Endothelial cell of umbilical vein (primary cell): ENCODE measurements at regions not wholly inside any gene's neighbourhood (a gene's known extent, or its start where the extent isn't known, plus 50 kb on each side); places are given as distances from the start of the nearest gene placed in this dataset.

Experiments
- BruUV-seq: library from RNA; stranded (reverse); fragments of 400-500 nt; replicated peaks from 2 replicates; lab custom pipeline; 2021; lab: Mats Ljungman, UMichigan
- CTCF ChIA-PET: fragments of 300-600, 350-600 bp; sonication (Branson Sonifier 250); formaldehyde crosslinking; loops from one replicate; lab custom pipeline; 2021; ENCODE audit warnings: antibody characterized with exemption, inconsistent platforms; lab: Charles Lee
- POLR2A ChIA-PET: fragments of 300-600, 350-600 bp; sonication (Branson Sonifier 250); formaldehyde crosslinking; loops from one replicate; lab custom pipeline; 2021; ENCODE audit warnings: antibody characterized with exemption, inconsistent platforms; lab: Charles Lee
- DNase-seq: peaks from one replicate; pipeline ENCODE4 v3.0.0-alpha.2; 2011; ENCODE audit warnings: low read depth, low spot score
- FAIRE-seq: peaks from 2 replicates; lab custom pipeline; 2011; peaks lifted over from hg19 to GRCh38; lab: Jason Lieb, UNC
- H2AFZ ChIP-seq: 2 replicates; pipeline ENCODE4 v1.6.0; 2012; ENCODE audit warnings: low read depth, low read length, control low read depth, inconsistent platforms
- H3K27ac ChIP-seq: 2 replicates; pipeline ENCODE4 v1.5.1; 2011; ENCODE audit warnings: low read depth, mild to moderate bottlenecking, control low read depth, low read length, moderate library complexity; ENCODE audit not compliant: insufficient read depth
- H3K27me3 ChIP-seq, 2 experiments: 2 replicates each; pipeline versions ENCODE4 v1.6.0 to v1.6.1; 2011; ENCODE audit warnings: low read length in 2 of 2, mixed read lengths in 1 of 2; ENCODE audit not compliant: control insufficient read depth in 2 of 2, insufficient read depth in 2 of 2
- H3K36me3 ChIP-seq, 2 experiments: 2 replicates in 1 of 2; 3 replicates in 1 of 2; pipeline ENCODE4 v1.5.1; 2011; ENCODE audit warnings: low read length in 2 of 2, mild to moderate bottlenecking in 1 of 2, moderate library complexity in 1 of 2; ENCODE audit not compliant: control insufficient read depth in 2 of 2, insufficient read depth in 2 of 2; ENCODE audit errors: extremely low read depth in 1 of 2
- H3K4me1 ChIP-seq: 3 replicates; pipeline ENCODE4 v1.5.1; 2011; ENCODE audit warnings: mild to moderate bottlenecking, low read length; ENCODE audit not compliant: control insufficient read depth, insufficient read depth; ENCODE audit errors: extremely low read depth
- H3K4me2 ChIP-seq: 2 replicates; pipeline ENCODE4 v1.6.1; 2011; ENCODE audit warnings: low read length, control low read depth, mixed read lengths; ENCODE audit not compliant: insufficient read depth
- H3K4me3 ChIP-seq, 3 experiments: fragments of 200-600 bp in 1 of 3; sonication (generic), shearing (Covaris generic) in 1 of 3; replicated peaks in 1 of 3; 2 replicates each; pipeline ENCODE4 v1.5.1; 2011 to 2016; ENCODE audit warnings: control low read depth in 3 of 3, low read length in 3 of 3, mild to moderate bottlenecking in 2 of 3, inconsistent platforms in 1 of 3, low read depth in 1 of 3, moderate library complexity in 1 of 3; ENCODE audit not compliant: insufficient read depth in 1 of 3
- H3K79me2 ChIP-seq: 2 replicates; pipeline ENCODE4 v1.6.0; 2012; ENCODE audit warnings: low read length, inconsistent platforms; ENCODE audit not compliant: control insufficient read depth, insufficient read depth
- H3K9ac ChIP-seq: replicated peaks from 2 replicates; pipeline ENCODE3; 2011; ENCODE audit warnings: low read length, control low read depth; ENCODE audit not compliant: insufficient read depth; ENCODE audit errors: extremely low read depth
- H3K9me1 ChIP-seq: replicated peaks from 3 replicates; pipeline ENCODE4 v1.6.0; 2011; ENCODE audit warnings: mild to moderate bottlenecking, low read length; ENCODE audit not compliant: control insufficient read depth, insufficient read depth; ENCODE audit errors: extremely low read depth
- H3K9me3 ChIP-seq: replicated peaks from 2 replicates; pipeline ENCODE4 v1.5.1; 2012; ENCODE audit warnings: low read length, inconsistent platforms; ENCODE audit not compliant: control insufficient read depth, insufficient read depth
- H4K20me1 ChIP-seq: replicated peaks from 2 replicates; pipeline ENCODE3; 2011; ENCODE audit warnings: mild to moderate bottlenecking, low read length; ENCODE audit not compliant: control insufficient read depth, insufficient read depth; ENCODE audit errors: extremely low read depth
- EZH2 ChIP-seq: IDR thresholded peaks from 2 replicates; pipeline ENCODE4 v1.6.1; 2012; ENCODE audit warnings: borderline replicate concordance, low read depth, mild to moderate bottlenecking, moderate library complexity, low read length, inconsistent platforms; ENCODE audit not compliant: severe bottlenecking
- FOS ChIP-seq: IDR thresholded peaks from 2 replicates; pipeline ENCODE4 v1.6.1; 2011; ENCODE audit warnings: mild to moderate bottlenecking, low read length, moderate library complexity, borderline replicate concordance; ENCODE audit not compliant: insufficient read depth
- GATA2 ChIP-seq: IDR thresholded peaks from 2 replicates; pipeline ENCODE4 v1.7.0; 2011; ENCODE audit warnings: low read depth, mild to moderate bottlenecking, moderate library complexity, mixed read lengths, low read length; ENCODE audit not compliant: insufficient read length, insufficient read depth
- JUN ChIP-seq: IDR thresholded peaks from 2 replicates; pipeline ENCODE4 v1.6.1; 2011; ENCODE audit warnings: borderline replicate concordance, low read depth; ENCODE audit not compliant: insufficient read length, insufficient read depth
- MYC ChIP-seq: IDR thresholded peaks from one replicate; pipeline ENCODE4 v1.6.1; 2011; ENCODE audit warnings: mild to moderate bottlenecking, low read depth, low read length
- POLR2A ChIP-seq: IDR thresholded peaks from 2 replicates; pipeline ENCODE4 v1.6.1; 2012; ENCODE audit warnings: low read depth, mild to moderate bottlenecking, control low read depth, low read length
- POLR2AphosphoS5 ChIP-seq: IDR thresholded peaks from 2 replicates; pipeline ENCODE4 v1.6.1; 2012; ENCODE audit warnings: low read depth, mild to moderate bottlenecking, control low read depth, low read length, moderate library complexity; ENCODE audit not compliant: insufficient read depth
- dilution Hi-C: fragments of 300-500 bp; cut with MboI; formaldehyde crosslinking; loops from one replicate; pipeline ENCODE4 v1.15.0; 2019; ENCODE audit warnings: low sequenced_read_pairs; ENCODE audit not compliant: extremely low pct_ligation_motif_present
- intact Hi-C: fragments of 100-400 bp; cut with micrococcal nuclease; formaldehyde crosslinking; loops from one replicate; pipeline ENCODE4 v1.10.0; 2022
- TF ChIP-seq, protein P1 (sequence below), 2 donors: IDR thresholded peaks; 1 replicate in 1 of 2; 2 replicates in 1 of 2; pipeline ENCODE4 v1.5.1; 2011; ENCODE audit warnings: low read length in 2 of 2, mild to moderate bottlenecking in 2 of 2, moderate library complexity in 2 of 2, control low read depth in 1 of 2, inconsistent platforms in 1 of 2, low read depth in 1 of 2; ENCODE audit not compliant: insufficient read depth in 1 of 2; ENCODE audit errors: extremely low read depth in 1 of 2
- TF ChIP-seq, protein P2 (sequence below): IDR thresholded peaks from 2 replicates; pipeline ENCODE4 v1.6.1; 2011; ENCODE audit not compliant: insufficient read depth, insufficient read length

DNA sequence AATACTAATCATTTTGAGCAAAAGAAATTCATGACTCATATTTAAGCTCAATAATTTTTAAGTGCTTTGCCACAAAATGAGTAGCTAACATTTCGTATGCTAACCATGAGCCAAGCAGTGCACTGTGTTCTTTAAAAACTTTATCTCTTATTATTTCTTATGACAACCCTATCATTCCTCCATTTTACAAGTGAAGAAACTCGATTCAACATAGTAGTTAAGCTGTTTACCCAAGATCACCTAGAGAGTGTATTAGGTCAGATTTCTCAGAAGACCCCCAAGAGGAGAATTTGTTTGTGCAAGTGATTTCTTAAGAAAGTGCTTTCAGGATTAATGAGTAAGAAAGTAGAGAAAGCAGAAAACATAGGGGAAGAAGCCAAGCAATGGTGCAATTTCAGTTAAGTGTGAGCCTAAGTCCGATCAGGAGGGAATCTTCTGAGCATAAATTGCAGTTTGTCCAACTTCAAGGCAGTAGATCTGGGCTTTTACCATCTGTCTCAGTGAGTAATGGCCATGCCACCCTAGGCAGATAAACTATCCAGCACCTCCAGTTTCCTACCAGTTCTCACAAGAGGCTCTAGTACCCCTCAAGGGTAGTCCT lies 202.7 kb downstream of the SCG2 start:
- DNase-seq (no peak), FAIRE-seq (no peak)
- Histone ChIP-seq H3K9me3 (no peaks in the 10 kb centered on the region), H3K4me1 (no peaks in the 10 kb centered on the region), H3K4me3 (no peak overlapping the region), H3K36me3 (no peaks in the 10 kb centered on the region), H3K27ac (no peak overlapping the region), H2AFZ (no peak overlapping the region), H3K27me3 (no peaks in the 10 kb centered on the region), H3K9me1 (no peaks in the 10 kb centered on the region), H4K20me1 (no peaks in the 10 kb centered on the region), H3K79me2 (no peaks in the 10 kb centered on the region), H3K4me2 (no peak overlapping the region), H3K9ac (no peak overlapping the region)
- ChIA-PET CTCF (interaction anchor here (0.5 kb wide), 1 partner anchor 392 kb away, joined by 3 read pairs; no protein-coding TSS in a partner anchor), POLR2A (no interaction called here)
- dilution Hi-C loops, result no loop called here
- BruUV-seq, result no TSS peak
- intact Hi-C loops, result no loop called here
- TF ChIP-seq FOS (no peak), POLR2A (no peak), POLR2AphosphoS5 (no peak), GATA2 (no peak), EZH2 (no peak), JUN (no peak), MYC (no peak)
- TF ChIP-seq, protein P1, sequence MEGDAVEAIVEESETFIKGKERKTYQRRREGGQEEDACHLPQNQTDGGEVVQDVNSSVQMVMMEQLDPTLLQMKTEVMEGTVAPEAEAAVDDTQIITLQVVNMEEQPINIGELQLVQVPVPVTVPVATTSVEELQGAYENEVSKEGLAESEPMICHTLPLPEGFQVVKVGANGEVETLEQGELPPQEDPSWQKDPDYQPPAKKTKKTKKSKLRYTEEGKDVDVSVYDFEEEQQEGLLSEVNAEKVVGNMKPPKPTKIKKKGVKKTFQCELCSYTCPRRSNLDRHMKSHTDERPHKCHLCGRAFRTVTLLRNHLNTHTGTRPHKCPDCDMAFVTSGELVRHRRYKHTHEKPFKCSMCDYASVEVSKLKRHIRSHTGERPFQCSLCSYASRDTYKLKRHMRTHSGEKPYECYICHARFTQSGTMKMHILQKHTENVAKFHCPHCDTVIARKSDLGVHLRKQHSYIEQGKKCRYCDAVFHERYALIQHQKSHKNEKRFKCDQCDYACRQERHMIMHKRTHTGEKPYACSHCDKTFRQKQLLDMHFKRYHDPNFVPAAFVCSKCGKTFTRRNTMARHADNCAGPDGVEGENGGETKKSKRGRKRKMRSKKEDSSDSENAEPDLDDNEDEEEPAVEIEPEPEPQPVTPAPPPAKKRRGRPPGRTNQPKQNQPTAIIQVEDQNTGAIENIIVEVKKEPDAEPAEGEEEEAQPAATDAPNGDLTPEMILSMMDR (IDR thresholded peaks at IDR 0.05; ENCODE audit: extremely low read depth in 1 of 2, insufficient read depth in 1 of 2, low read depth in 1 of 2, low read length in 2 of 2), result no peak
- TF ChIP-seq, protein P2, sequence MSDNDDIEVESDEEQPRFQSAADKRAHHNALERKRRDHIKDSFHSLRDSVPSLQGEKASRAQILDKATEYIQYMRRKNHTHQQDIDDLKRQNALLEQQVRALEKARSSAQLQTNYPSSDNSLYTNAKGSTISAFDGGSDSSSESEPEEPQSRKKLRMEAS, result no peak
